Transverse colon (tissue), 4 donors: ENCODE measurements at regions not wholly inside any gene's neighbourhood (a gene's known extent, or its start where the extent isn't known, plus 50 kb on each side); places are given as distances from the start of the nearest gene placed in this dataset.

Experiments
- EP300 ChIP-seq: sonication (generic); formaldehyde crosslinking; IDR thresholded peaks from one replicate; pipeline ENCODE4 v1.6.1; 2017; ENCODE audit warnings: antibody characterized with exemption, low read depth
- POLR2A ChIP-seq: fragments of 450-650 bp; IDR thresholded peaks from one replicate; pipeline ENCODE4 v1.6.1; 2016; ENCODE audit warnings: antibody characterized with exemption, mild to moderate bottlenecking, moderate library complexity
- POLR2AphosphoS5 ChIP-seq, 3 donors: sonication (generic); formaldehyde crosslinking; IDR thresholded peaks; one replicate each; pipeline ENCODE4 v1.6.1; 2016; ENCODE audit warnings: antibody characterized with exemption in 3 of 3
- TF ChIP-seq, protein P1 (sequence below), 5 experiments: fragments of 200-600 bp in 3 of 5; fragments of 450-650 bp in 2 of 5; sonication (generic) in 3 of 5; IDR thresholded peaks; 1 replicate in 2 of 5; 2 replicates in 3 of 5; pipeline ENCODE4 v1.5.1; 2016 to 2017; ENCODE audit warnings: antibody characterized with exemption in 5 of 5, inconsistent platforms in 3 of 5, mild to moderate bottlenecking in 2 of 5, moderate library complexity in 1 of 5

DNA sequence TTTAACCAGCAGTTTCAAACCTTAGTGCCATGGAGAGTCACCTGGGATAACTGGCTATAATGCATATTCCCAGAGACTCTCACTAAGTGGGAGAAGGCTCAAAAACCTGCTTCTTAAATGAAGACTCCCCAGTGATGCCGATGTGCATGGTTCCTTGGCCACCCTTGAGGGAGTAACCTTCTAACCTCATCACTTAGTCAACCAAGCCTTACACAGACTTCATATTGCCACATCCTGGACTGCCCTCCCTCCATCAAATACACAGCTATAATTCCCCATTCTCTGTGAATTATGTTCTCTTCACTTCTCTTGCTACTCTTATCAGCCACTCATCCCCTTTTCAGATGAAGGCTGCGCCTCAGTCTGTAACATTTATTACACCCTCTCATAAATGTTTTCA is 462.9 kb upstream of the RGPD4 start:
- TF ChIP-seq, protein P1, sequence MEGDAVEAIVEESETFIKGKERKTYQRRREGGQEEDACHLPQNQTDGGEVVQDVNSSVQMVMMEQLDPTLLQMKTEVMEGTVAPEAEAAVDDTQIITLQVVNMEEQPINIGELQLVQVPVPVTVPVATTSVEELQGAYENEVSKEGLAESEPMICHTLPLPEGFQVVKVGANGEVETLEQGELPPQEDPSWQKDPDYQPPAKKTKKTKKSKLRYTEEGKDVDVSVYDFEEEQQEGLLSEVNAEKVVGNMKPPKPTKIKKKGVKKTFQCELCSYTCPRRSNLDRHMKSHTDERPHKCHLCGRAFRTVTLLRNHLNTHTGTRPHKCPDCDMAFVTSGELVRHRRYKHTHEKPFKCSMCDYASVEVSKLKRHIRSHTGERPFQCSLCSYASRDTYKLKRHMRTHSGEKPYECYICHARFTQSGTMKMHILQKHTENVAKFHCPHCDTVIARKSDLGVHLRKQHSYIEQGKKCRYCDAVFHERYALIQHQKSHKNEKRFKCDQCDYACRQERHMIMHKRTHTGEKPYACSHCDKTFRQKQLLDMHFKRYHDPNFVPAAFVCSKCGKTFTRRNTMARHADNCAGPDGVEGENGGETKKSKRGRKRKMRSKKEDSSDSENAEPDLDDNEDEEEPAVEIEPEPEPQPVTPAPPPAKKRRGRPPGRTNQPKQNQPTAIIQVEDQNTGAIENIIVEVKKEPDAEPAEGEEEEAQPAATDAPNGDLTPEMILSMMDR (IDR thresholded peaks at IDR 0.05): no peak
- TF ChIP-seq POLR2A (no peak), EP300 (no peak), POLR2AphosphoS5 (IDR thresholded peaks at IDR 0.05) (no peak)
